ENCODE measurements at regions not wholly inside any gene's neighbourhood (a gene's known extent, or its start where the extent isn't known, plus 50 kb on each side); places are given as distances from the start of the nearest gene placed in this dataset.

DNA sequence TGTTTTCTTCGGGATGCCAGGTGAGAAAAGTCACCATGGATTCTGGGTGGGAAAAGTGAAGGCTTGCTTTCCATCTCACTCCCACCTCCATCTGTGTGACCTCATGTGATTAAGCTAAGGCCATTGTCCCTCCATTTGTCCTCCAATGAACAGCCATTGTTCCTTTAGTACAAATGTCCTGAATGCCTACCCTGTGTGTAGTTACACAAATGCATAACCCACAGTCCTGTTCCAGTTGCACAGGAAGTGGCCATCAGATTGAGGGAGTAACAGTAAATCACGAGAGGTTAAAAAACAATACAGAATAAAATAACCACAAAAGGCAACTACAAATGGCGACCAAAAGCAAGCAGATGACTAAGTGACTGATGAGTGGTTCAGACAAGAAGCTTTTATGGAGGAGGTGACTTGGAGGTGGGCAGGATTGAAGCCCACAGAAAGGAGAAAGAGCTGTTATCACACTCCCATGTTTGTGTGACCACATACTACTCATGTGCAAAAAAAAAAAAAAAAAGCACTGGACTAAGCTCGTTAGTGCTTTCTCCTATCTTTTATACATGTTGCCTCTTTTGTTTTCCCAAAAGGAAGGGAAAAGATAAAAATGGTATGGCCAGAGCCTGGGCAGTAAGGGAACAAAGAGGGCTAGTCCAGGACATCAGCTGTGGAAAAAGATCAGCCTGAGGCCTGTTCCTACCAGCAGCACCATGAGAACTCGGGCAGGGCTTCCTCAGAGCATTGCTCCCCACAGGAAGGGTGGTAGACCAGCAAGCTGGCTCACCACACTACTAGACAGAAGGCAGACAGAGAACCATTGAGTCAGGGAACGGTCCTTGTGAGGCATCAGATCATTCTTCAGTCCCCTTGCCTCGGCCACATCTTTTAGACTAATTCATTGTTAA, 111.0 kb downstream of the TFAP2A start:
- no peak for DNase-seq

DNA sequence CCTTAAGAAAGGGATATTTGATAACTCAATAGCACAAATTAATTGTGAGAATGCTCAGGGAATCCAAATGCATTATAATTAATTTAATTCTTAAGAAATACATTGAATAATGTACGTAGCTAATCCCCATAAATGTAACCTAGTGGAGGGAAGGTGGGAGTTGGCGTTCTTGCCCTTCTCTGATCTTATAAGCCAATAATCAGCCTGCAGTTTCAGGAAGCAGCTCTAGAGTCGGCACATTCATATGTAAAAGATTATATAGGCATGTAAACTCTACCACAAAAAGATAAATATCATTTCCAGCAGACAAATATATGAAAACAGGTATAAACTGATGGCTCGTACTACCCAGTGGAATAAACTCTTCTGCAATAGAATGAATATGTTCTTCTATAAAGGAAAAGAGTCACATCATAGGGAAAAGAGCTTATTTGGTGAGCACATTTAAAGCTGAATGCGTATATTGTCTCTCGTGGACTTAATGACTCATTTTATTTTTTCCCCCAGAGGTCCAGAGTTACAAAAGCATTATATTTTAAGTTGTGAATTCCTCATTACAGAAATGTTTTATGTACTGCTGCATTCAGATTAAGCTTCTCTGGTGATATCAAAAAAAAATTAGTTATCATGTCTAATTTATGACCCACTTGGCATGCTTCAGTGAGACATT, 112.2 kb downstream of the TFAP2A start:
- no peak for DNase-seq

DNA sequence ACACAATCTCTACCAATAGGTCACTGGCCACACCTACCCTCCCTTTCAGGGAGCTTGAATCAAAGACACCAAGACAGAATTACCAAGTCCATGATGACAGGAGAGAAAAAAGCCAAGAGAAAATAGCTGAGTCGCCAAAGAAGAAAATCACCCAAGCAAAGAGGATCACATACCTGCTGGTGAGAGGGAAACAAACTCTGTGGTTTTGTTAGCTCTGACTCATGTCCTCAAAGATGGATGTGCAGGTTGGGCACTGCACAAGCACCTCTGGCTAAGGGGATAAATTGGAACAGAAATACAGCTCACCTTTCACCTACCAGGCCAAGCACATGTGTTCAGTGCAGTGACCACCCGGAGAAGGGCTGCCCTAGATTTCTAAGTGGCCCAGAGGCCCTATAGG, 114.8 kb downstream of the TFAP2A start:
- DNase-seq, result no peak

DNA sequence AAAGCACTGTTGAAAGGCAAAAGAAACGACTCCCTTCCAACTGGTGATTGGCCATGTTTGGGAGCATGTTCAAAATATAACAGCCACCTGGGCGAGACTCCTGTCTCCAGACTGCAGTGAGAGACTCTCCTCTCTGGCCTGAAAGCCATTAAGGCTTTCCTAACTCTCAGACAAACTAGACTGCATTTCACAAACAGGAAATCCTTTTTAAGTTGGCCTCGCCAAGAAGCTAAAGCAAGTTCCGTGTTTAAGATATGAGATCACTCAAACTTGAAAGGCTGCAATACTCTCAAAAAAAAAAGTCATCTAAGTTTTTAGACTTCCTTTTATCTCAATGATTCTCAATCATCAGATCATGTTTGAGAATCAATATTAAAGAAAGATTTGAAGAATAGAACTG, 117.0 kb downstream of the TFAP2A start:
- no peak for DNase-seq

DNA sequence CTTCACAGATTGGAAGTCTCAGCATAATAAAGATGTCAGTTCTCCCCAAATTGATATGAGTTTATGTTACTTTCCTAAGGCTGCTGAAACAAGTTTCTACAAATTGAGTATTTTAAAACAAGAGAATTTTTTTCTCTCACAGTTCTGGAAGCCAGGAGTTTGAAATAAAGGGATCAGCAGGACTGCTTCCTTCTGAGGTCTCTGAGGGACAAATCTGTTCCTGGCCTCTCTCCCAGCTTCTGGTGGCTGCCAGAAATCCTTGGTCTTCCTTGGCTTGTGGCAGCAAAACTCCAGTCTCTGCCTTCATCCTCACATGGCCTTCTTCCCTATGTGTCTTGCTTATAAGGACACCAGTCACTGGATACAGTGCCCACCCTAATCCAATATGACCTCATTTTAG, 136.1 kb downstream of the TFAP2A start:
- no peak for DNase-seq

DNA sequence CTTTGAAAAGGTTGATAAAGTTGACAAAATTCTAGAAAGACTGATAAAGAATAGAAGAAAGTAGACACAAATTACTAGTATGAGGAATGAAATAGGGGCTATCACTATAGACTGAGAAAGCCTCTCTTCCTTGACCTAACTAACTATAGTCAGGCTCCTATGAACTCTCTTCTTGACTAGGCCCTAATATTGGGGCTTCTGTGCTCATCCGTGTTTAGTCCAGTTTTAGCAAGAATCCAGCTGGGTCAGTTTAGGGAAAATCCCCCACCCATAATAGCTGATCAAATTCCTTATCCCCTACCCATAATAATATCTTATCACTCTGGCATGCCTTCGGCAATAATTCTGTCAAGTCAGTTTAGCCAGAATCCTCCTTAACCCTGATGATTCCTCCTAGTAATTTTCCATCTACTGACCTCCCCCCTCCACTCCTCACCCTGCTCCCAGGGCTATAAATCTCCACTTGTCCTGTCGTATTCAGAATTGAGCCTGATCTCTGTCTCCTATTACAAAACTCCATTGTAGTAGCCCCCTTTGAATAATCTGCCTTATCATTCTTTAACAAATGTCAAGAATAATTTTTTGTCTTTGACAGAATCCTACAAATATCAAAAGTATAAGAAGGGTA, 138.1 kb downstream of the TFAP2A start:
- DNase-seq, result no peak

DNA sequence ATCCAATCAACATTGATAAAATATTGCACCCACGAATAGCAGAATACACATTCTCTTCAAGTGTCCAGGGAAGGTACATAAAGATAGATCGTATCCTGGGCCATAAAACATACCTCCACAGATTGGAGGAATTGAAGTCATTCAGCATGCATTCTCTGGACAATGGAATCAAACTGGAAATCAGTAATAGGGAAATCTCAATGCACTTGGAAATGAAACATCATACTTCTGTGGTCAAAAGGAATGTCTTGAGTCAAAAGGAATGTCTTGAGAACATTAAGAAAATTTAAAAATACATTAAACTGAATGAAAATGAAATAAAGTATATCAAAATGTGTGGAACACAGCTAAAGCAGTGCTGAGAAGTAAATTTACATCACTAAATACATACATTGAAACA, 138.8 kb downstream of the TFAP2A start:
- no peak for DNase-seq

DNA sequence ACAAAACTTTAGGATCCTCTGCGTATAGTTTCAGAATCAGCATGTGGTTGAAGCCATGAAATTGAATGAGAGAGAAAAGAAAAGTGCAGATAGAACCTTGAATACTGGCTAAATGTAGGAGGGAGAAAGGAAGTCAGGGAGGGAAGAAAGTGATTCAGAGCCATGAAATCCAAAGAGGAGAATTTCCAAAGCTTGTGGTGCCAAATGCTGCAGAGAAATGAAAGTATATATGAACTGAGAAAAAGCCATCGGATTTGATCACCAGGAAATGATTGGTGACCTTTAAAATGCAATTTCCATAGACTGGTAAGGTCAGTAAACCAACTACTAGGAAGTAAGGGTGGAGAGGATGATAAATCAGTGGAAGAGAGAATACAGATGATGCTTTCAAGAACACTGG, 142.3 kb downstream of the TFAP2A start:
- DNase-seq, result no peak

DNA sequence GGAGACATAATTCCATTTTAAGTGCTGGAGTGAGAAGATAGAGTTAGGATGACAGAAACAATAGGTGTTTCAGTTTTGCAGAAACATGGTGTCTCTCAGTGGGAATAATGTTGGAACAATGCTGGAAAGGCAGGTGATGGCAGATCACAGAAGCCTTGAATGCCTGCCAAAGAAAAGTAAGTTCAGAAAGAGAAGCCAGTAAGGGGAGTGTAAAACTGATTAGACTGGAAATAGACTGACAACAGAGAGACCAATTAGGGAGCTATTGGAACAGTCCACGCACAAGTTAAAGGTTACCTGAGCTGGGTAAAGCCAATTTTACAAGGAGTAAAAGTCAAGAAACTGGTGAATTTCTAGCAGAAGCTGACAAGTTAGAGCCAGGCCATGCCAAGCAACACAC, 142.9 kb downstream of the TFAP2A start:
- DNase-seq, result peak; percentile 0

DNA sequence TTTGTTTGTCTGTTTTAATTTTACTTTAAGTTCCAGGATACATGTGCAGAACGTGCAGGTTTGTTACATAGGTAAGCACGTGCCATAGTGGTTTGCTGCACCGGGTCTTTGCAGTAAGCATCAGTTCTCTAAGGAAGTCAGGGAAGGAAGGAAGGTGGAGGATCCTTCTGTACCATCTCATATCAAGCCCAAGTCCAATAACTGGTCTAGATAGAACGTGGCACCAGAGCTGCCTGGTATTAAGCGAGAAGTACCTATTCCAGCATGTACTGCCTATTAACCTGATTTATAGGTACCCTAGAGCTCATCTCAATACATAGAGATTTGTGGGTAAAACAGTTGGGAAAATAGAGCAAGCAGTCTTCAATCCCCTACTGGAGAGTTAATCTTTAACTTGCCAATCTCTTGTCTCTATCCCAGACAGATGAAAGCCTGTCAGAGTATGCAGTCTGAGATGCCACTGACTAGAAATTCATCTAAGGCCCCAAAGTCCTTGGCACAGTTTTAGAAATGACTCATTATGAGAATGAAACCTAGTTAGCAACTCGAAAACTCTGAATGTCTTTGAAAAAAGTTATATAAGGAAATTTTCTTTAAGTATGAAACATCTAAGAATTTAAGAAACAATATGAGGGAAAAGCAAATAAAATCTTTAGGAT, 144.9 kb downstream of the TFAP2A start:
- no peak for DNase-seq

DNA sequence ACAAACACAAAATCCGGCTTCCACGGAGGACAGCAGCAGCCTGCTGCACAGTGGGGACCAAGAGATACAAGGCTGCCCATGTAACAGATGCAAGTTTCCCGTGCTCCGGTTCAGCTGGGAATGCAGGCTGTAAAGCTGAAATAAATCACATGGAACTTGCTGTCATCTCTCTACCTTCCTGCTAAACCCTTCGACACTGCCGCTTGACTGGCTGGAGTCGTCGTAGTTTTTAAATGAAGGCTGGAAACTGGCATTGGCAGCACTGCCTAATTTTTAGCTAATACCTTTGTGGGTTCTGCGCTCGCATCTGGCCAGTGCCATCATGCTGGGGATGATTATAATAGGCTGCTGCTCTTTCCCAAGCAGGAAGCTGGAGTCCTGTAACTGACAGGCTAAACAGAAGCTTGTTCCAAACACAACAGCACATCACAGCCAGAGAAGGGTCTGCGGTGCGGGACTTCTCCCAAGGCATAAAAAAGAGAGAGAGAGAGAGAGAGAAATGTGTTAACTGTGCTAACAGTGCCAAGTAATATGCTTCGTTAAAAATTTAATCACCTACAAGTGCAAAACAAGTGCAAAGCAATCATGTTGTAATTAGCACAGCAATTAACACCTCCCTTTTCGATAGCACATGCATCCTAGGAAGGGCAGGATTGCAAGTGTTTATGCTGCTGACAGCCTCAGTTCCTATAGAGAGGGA, 146.1 kb downstream of the TFAP2A start:
- DNase-seq, result no peak

DNA sequence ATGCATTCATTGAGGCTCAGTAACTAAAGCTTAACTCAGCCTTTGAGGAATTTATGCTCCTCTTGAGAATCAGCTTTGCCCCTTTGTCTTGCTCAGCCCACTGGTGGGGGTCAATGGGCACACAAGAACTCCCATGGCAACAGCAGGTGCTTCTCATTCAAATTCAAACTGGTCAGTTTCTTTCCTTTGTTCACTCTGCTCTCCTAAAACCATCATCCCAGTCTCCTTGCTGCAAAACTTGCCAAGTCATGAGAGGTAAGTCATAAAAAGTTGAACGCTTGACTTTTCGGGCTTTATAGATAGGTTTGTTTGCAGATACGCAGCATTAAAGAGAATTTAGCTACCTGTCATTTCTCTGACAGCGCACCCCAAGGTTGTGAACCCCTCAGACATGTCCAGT, 146.8 kb downstream of the TFAP2A start:
- DNase-seq, result no peak

DNA sequence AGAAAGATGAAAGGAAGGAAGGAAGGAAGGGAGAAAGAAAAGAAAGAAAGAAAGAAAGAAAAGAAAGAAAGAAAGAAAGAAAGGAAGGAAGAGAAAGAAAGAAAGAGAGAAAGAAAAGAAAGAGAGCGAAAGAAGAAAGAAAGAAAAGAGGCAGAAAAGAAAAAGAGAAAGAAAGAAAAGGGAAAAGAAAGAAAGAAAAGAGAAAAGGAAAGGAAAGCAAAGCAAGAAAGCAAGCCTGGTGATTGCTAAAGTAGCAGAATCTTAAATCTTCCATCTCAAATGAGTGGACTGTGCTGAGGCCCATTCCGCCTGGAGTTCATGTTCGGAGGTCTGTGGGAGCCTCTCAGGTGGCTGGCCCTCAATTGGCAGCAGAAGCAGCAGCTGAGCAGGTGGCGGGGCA, 148.4 kb downstream of the TFAP2A start:
- no peak for DNase-seq

DNA sequence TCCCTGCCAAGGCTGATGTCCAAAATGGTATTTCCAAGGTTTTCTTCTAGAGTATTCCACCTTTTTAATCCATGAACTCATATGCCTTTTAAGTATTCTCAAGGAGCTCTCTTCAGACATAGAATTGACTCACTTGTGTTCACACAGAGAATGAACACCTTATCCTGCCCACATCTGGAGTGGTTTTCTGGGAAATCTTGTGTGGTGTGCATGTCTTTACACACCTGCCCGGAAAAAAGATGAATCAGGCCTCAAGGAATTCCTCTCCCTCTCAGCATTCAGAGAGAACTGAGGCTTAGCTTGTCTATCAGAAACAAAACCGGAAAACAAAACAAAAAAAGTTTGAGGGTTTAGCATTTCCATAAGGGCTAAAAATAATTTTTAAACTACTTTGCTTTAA, 148.8 kb downstream of the TFAP2A start:
- no peak for DNase-seq

DNA sequence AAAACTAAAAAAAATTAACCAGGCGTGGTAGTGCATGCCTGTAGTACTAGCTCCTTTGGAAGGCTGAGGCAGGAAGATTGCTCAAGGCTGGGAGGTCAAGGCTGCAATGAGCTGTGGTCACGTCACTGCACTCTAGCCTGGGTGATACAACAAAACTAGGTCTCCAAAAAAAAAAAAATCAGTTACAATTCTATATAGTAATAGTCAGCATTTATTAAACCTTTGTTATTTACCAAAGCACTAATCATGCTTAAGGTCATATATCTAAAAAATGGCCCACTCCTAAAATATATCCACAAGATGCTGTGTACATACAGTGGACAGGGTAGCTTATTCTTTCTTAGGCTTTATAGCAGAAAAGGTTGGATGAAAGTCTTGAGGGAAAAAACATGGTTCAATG, 152.4 kb downstream of the TFAP2A start:
- DNase-seq, result no peak

DNA sequence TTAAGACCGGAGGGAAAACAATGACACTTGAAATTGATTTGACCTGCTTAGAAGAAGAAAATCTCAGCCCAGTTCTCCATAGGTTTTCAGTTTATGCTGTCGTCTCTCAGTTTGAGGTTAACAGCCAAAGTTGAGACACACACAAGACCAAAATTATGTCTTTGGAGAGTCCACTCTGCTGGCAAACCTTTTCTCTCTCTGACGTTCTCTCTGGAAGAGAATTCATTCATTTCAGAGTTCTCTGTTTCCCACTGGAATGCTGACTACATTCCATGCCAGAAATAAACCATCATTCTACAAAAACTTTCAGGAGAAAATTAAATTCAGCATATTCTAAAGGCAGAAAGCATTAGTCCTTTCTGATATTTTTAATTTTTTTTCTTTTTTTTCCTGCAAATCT, 155.2 kb downstream of the TFAP2A start:
- no peak for DNase-seq

DNA sequence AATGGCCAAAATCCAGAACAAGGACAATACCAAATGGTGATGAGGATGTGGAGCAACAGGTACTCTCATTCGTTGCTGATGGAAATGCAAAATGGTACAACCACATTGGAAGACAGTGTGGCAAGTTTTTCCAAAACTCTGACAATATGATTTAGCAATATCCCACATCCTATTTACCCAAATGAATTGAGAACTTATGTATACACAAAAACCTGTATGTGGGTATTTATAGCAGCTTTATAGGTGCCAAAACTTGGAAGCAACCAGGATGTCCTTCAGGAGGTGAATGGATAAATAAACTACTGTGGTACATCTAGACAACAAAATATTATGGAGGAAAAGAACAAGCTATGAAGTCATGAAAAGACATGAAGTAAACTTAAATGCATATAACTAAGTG, 156.5 kb downstream of the TFAP2A start:
- no peak for DNase-seq

DNA sequence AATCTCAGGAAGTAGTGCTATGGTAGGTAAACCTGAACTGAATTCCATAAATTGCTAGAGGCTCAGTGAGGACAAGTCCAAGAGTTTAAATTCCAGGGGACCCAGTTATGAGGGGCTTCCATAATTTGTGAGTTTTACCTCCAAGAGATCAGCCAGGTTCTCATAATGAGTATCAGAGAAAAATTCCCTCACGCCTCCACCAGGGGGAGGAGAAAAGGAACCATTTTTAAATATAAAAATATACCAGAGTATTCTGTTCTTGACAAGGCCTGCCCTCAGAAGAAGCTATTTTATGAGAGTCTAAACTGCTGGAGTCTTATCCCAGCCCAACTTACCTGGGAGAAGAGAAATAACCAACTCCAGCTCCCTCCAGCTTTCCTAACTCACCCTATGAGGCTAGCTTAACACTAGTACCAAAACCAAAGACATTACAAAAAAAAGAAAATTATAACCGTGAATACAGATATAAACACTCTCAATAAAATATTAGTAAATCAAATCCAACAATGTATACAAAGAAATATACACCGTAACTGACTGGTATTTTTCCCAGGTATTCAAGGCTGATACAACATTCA, 158.7 kb downstream of the TFAP2A start:
- DNase-seq, result no peak

DNA sequence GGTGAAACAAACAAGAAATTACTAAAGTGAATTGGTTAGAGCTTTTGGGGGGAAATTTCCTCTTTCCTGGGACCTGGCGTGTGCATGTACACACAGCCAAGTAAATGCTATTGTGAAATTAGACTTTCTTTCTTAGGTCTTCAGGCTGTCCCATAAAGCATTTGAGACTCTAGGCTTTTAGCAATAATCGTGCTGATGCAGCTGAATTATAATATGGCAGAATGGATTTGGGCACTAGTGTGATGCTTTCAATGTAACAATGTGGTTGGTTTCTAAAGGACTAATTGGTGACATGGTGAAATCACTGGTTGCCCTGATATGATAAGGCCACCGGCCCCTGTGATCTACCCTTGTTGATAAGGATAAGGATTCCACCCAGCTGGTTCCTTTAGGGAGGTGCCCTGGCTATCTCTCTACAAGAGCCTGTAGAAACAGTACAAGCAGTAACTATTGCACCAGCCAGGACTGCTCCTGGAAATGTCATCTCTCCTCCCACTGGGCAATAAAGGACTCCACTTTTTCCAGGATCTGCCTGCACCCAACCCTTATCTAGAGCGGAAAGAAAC, 164.1 kb downstream of the TFAP2A start:
- no peak for DNase-seq

DNA sequence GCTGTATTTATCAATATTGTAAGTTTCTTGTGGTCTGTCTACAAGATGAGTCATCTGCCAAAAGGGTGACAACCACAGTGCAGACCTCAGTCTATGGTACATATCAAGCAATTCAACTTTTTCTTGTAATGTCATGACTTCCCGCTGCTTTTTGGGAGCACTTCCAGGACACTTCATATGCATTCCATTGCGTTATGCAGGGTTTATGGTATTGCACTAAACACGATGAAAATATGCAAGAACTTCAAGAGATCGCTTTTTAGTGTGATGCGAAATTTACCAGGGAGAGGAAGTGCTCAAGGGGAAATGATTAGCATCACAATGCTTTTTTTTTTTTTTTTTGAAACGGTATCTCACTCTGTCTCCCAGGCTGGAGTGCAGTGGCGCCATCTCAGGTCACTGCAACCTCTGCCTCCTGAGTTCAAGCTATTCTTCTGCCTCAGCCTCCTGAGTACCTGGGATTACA, 166.5 kb downstream of the TFAP2A start:
- no peak for DNase-seq

DNA sequence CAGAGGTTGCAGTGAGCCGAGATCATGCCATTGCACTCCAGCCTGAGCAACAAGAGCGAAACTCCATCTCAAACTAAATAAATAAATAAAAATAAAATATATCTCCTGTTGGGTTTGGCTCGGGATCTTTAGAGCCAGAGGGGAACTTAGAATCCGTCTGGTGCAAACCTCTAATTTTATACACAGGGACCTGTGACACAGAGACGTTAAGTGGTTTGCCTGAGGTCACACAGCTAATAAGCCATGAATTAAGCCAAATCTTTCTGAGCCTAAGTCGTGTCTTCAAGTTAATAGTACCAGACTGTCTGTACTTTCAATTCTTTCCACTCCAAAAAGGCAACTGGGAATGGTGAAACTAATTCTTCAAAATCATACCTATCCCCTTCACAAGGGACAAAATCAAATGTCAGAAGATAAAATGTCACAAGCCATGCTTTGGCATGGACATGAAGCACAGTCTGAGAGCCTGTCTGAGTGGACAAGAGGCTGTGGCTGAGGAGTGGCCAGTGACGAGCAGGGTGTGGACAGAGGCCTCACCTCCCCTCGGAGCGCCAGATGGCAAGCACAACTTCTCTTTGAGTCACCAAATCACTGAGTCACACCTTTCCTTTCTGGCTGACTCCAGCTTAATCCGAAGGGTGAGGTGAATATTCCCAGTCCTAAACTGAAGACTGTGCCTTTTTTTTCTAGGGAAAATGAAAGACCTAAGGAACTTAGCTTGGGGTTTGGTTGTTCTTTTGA, 177.4 kb downstream of the TFAP2A start:
- DNase-seq, result no peak

All from NCI-H774 (cell line).